K562 (cell line): ENCODE measurements at regions not wholly inside any gene's neighbourhood (a gene's known extent, or its start where the extent isn't known, plus 50 kb on each side); places are given as distances from the start of the nearest gene placed in this dataset.

Experiments used
- BRCA1 ChIP-seq, 2 experiments: fragments of 450-650 bp in 1 of 2; sonication (generic) in 1 of 2; formaldehyde crosslinking in 1 of 2; IDR thresholded peaks; 2 replicates each; pipeline versions ENCODE4 v1.5.0 to v1.6.1; 2017 to 2020; ENCODE audit warnings: mild to moderate bottlenecking in 1 of 2, missing genetic modification reagents in 1 of 2
- NFE2L1 ChIP-seq: fragments of 450-650 bp; IDR thresholded peaks from 2 replicates; pipeline ENCODE4 v1.6.1; 2016; ENCODE audit warnings: missing genetic modification characterization, low read depth, mild to moderate bottlenecking, missing compliant biosample characterization, moderate library complexity, borderline replicate concordance
- RAD21 ChIP-seq, 2 experiments: fragments of 250-450 bp in 1 of 2; fragments of 450-650 bp in 1 of 2; sonication (Bioruptor Pico) in 1 of 2; formaldehyde crosslinking in 1 of 2; IDR thresholded peaks in 1 of 2; conservative IDR thresholded peaks in 1 of 2; 2 replicates each; pipeline versions ENCODE4 v1.4.0 to v1.8.0; 2020 to 2022; ENCODE audit warnings: mild to moderate bottlenecking in 2 of 2, moderate library complexity in 1 of 2
- SETDB1 ChIP-seq: IDR thresholded peaks from one replicate; pipeline ENCODE4 v1.6.1; 2012; ENCODE audit warnings: low read length, control low read depth, inconsistent platforms
- TAL1 ChIP-seq: fragments of 450-650 bp; IDR thresholded peaks from 2 replicates; pipeline ENCODE4 v1.6.1; 2016; ENCODE audit warnings: mild to moderate bottlenecking
- ZFP36 ChIP-seq: fragments of 150-350 bp; IDR thresholded peaks from 2 replicates; pipeline ENCODE4 v1.6.1; 2018; ENCODE audit warnings: low read length, low read depth; ENCODE audit not compliant: partially characterized antibody
- ZNF184 ChIP-seq: sonication (generic); formaldehyde crosslinking; IDR thresholded peaks from 2 replicates; pipeline ENCODE4 v1.5.0; 2020; ENCODE audit warnings: missing genetic modification reagents
- ZNF785 ChIP-seq: fragments of 250-450 bp; sonication (Bioruptor Pico); IDR thresholded peaks from 2 replicates; pipeline ENCODE4 v1.4.0; 2020; ENCODE audit warnings: mild to moderate bottlenecking
- ZSCAN29 ChIP-seq: fragments of 450-650 bp; IDR thresholded peaks from 2 replicates; pipeline ENCODE4 v1.6.1; 2017
- TF ChIP-seq, protein P1 (sequence below): IDR thresholded peaks from 2 replicates; pipeline ENCODE4 v1.6.1; 2011; ENCODE audit warnings: borderline replicate concordance, low read depth, mild to moderate bottlenecking, moderate library complexity, low read length; ENCODE audit not compliant: insufficient read depth, poor library complexity, severe bottlenecking
- TF ChIP-seq, protein P2 (sequence below): sonication (generic); IDR thresholded peaks from 2 replicates; pipeline ENCODE4 v1.6.1; 2016
- TF ChIP-seq, protein P3 (sequence below), 2 experiments: fragments of 450-650 bp; IDR thresholded peaks; 2 replicates each; pipeline ENCODE4 v1.6.1; 2018; ENCODE audit warnings: mild to moderate bottlenecking in 2 of 2, low read depth in 1 of 2; ENCODE audit not compliant: partially characterized antibody in 2 of 2
- TF ChIP-seq, protein P4 (sequence below): fragments of 150-350 bp; conservative IDR thresholded peaks from 2 replicates; pipeline ENCODE4 v1.6.1; 2014; ENCODE audit warnings: low read length

DNA sequence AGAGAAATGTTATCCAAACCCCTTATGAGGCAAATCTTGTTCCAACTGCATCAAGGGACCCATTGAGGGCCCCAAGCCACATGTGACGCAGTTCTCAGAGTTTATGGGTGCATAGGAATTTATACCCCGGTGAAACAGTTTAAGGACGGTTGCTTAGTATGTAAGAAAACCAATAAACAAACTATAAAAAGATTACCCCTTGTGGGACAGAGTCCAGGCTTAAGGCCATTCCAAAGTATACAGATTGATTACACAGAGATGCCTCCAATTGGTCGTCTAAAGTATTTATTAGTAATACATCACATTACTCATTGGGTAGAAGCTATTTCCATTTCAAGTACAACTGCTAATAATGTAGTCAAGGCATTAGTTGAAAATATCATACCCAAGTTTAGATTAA, 885.0 kb upstream of the MDGA2 start (continued):
- TF ChIP-seq, protein P1, sequence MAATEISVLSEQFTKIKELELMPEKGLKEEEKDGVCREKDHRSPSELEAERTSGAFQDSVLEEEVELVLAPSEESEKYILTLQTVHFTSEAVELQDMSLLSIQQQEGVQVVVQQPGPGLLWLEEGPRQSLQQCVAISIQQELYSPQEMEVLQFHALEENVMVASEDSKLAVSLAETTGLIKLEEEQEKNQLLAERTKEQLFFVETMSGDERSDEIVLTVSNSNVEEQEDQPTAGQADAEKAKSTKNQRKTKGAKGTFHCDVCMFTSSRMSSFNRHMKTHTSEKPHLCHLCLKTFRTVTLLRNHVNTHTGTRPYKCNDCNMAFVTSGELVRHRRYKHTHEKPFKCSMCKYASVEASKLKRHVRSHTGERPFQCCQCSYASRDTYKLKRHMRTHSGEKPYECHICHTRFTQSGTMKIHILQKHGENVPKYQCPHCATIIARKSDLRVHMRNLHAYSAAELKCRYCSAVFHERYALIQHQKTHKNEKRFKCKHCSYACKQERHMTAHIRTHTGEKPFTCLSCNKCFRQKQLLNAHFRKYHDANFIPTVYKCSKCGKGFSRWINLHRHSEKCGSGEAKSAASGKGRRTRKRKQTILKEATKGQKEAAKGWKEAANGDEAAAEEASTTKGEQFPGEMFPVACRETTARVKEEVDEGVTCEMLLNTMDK: no peak
- TF ChIP-seq ZSCAN29 (no peak), ZNF785 (CRISPR knock-in tag) (no peak), NFE2L1 (no peak), ZNF184 (CRISPR knock-in tag) (no peak), TAL1 (no peak), BRCA1 (IDR thresholded peaks at IDR 0.05) (no peak), BRCA1 (CRISPR knock-in tag; IDR thresholded peaks at IDR 0.05) (no peak), RAD21 (CRISPR knock-in tag; conservative IDR thresholded peaks at IDR 0.05 in 1 of 2, IDR thresholded peaks at IDR 0.05 in 1 of 2) (no peak), SETDB1 (no peak), ZFP36 (no peak)
- TF ChIP-seq, protein P2, sequence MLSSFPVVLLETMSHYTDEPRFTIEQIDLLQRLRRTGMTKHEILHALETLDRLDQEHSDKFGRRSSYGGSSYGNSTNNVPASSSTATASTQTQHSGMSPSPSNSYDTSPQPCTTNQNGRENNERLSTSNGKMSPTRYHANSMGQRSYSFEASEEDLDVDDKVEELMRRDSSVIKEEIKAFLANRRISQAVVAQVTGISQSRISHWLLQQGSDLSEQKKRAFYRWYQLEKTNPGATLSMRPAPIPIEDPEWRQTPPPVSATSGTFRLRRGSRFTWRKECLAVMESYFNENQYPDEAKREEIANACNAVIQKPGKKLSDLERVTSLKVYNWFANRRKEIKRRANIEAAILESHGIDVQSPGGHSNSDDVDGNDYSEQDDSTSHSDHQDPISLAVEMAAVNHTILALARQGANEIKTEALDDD: no peak
- TF ChIP-seq, protein P3, sequence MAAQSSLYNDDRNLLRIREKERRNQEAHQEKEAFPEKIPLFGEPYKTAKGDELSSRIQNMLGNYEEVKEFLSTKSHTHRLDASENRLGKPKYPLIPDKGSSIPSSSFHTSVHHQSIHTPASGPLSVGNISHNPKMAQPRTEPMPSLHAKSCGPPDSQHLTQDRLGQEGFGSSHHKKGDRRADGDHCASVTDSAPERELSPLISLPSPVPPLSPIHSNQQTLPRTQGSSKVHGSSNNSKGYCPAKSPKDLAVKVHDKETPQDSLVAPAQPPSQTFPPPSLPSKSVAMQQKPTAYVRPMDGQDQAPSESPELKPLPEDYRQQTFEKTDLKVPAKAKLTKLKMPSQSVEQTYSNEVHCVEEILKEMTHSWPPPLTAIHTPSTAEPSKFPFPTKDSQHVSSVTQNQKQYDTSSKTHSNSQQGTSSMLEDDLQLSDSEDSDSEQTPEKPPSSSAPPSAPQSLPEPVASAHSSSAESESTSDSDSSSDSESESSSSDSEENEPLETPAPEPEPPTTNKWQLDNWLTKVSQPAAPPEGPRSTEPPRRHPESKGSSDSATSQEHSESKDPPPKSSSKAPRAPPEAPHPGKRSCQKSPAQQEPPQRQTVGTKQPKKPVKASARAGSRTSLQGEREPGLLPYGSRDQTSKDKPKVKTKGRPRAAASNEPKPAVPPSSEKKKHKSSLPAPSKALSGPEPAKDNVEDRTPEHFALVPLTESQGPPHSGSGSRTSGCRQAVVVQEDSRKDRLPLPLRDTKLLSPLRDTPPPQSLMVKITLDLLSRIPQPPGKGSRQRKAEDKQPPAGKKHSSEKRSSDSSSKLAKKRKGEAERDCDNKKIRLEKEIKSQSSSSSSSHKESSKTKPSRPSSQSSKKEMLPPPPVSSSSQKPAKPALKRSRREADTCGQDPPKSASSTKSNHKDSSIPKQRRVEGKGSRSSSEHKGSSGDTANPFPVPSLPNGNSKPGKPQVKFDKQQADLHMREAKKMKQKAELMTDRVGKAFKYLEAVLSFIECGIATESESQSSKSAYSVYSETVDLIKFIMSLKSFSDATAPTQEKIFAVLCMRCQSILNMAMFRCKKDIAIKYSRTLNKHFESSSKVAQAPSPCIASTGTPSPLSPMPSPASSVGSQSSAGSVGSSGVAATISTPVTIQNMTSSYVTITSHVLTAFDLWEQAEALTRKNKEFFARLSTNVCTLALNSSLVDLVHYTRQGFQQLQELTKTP (IDR thresholded peaks at IDR 0.05; ENCODE audit: low read depth in 1 of 2, partially characterized antibody in 2 of 2): no peak
- TF ChIP-seq, protein P4, sequence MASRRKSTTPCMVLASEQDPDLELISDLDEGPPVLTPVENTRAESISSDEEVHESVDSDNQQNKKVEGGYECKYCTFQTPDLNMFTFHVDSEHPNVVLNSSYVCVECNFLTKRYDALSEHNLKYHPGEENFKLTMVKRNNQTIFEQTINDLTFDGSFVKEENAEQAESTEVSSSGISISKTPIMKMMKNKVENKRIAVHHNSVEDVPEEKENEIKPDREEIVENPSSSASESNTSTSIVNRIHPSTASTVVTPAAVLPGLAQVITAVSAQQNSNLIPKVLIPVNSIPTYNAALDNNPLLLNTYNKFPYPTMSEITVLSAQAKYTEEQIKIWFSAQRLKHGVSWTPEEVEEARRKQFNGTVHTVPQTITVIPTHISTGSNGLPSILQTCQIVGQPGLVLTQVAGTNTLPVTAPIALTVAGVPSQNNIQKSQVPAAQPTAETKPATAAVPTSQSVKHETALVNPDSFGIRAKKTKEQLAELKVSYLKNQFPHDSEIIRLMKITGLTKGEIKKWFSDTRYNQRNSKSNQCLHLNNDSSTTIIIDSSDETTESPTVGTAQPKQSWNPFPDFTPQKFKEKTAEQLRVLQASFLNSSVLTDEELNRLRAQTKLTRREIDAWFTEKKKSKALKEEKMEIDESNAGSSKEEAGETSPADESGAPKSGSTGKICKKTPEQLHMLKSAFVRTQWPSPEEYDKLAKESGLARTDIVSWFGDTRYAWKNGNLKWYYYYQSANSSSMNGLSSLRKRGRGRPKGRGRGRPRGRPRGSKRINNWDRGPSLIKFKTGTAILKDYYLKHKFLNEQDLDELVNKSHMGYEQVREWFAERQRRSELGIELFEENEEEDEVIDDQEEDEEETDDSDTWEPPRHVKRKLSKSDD: no peak
